Tibial nerve (tissue), 4 donors: ENCODE measurements at regions not wholly inside any gene's neighbourhood (a gene's known extent, or its start where the extent isn't known, plus 50 kb on each side); places are given as distances from the start of the nearest gene placed in this dataset.

Source experiments
- DNase-seq, 2 donors: peaks; one replicate each; pipeline ENCODE4 v3.0.0-alpha.2; 2019; ENCODE audit warnings: low spot score in 2 of 2
- H3K27ac ChIP-seq, 4 donors: fragments of 200-600 bp; sonication (generic) in 3 of 4; one replicate each; pipeline ENCODE4 v1.5.1; 2017 to 2019; ENCODE audit warnings: mild to moderate bottlenecking in 1 of 4
- H3K27me3 ChIP-seq, 2 donors: fragments of 200-600 bp; sonication (generic) in 1 of 2; one replicate each; pipeline versions ENCODE4 v1.5.1 to v1.6.0; 2017 to 2019
- H3K36me3 ChIP-seq, 3 donors: fragments of 200-600 bp; sonication (generic); one replicate each; pipeline ENCODE4 v1.5.1; 2018 to 2019
- H3K4me1 ChIP-seq, 4 donors: fragments of 200-600 bp; sonication (generic) in 3 of 4; one replicate each; pipeline ENCODE4 v1.5.1; 2017 to 2019
- H3K4me3 ChIP-seq, 4 donors: fragments of 200-600 bp; sonication (generic) in 3 of 4; one replicate each; pipeline ENCODE4 v1.5.1; 2017 to 2019; ENCODE audit warnings: mild to moderate bottlenecking in 1 of 4, moderate library complexity in 1 of 4
- H3K9me3 ChIP-seq, 4 donors: fragments of 200-600 bp; sonication (generic) in 3 of 4; one replicate each; pipeline ENCODE4 v1.5.1; 2017 to 2019
- EP300 ChIP-seq, 2 donors: sonication (generic); formaldehyde crosslinking; IDR thresholded peaks; one replicate each; pipeline ENCODE4 v1.6.1; 2017; ENCODE audit warnings: antibody characterized with exemption in 2 of 2, mild to moderate bottlenecking in 1 of 2
- POLR2A ChIP-seq, 2 donors: fragments of 450-650 bp; IDR thresholded peaks; one replicate each; pipeline ENCODE4 v1.6.1; 2017; ENCODE audit warnings: antibody characterized with exemption in 2 of 2, mild to moderate bottlenecking in 2 of 2, moderate library complexity in 2 of 2
- WGBS, 2 donors: methylation state at CpG; one replicate each; pipeline ENCODE4 v1.1.5; 2018; 5-methylcytosine and 5-hydroxymethylcytosine counted together
- TF ChIP-seq, protein P1 (sequence below), 5 experiments: fragments of 200-600 bp in 3 of 5; fragments of 450-650 bp in 2 of 5; sonication (generic) in 3 of 5; IDR thresholded peaks; one replicate each; pipeline ENCODE4 v1.5.1; 2016 to 2019; ENCODE audit warnings: antibody characterized with exemption in 5 of 5, mild to moderate bottlenecking in 3 of 5, moderate library complexity in 2 of 5

DNA sequence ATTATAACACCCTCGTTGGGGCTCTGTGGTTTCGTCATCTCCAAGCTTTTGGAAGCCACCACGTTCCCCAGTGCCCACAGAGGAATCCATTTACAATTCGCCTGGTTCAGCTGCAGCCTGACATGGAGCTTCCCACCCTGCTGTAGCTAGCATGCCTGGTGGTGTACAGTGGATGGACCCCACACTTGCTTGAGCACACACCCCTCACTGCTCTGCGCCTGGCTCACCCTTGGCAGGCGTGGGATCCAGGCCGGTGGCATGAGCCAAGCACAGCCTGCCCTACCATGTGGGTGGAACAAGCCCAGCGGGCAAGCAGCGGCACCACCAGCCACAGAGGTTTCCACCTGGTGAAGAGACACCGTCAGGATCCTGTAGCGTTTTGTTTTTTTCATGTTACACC, 1045.7 kb upstream of the CDH9 start:
- H3K27me3 ChIP-seq: no peaks in the 10 kb centered on the region
- no peaks in the 10 kb centered on the region for H3K9me3 ChIP-seq
- TF ChIP-seq, protein P1, sequence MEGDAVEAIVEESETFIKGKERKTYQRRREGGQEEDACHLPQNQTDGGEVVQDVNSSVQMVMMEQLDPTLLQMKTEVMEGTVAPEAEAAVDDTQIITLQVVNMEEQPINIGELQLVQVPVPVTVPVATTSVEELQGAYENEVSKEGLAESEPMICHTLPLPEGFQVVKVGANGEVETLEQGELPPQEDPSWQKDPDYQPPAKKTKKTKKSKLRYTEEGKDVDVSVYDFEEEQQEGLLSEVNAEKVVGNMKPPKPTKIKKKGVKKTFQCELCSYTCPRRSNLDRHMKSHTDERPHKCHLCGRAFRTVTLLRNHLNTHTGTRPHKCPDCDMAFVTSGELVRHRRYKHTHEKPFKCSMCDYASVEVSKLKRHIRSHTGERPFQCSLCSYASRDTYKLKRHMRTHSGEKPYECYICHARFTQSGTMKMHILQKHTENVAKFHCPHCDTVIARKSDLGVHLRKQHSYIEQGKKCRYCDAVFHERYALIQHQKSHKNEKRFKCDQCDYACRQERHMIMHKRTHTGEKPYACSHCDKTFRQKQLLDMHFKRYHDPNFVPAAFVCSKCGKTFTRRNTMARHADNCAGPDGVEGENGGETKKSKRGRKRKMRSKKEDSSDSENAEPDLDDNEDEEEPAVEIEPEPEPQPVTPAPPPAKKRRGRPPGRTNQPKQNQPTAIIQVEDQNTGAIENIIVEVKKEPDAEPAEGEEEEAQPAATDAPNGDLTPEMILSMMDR (IDR thresholded peaks at IDR 0.05): no peak
- TF ChIP-seq EP300 (IDR thresholded peaks at IDR 0.05) (no peak), POLR2A (IDR thresholded peaks at IDR 0.05) (no peak)
- no peak overlapping the region for H3K4me3 ChIP-seq
- DNase-seq: no peak
- no peaks in the 10 kb centered on the region for H3K36me3 ChIP-seq
- no peaks in the 10 kb centered on the region for H3K4me1 ChIP-seq
- no peak overlapping the region for H3K27ac ChIP-seq
- WGBS, 2 donors: 88 to 95% methylated on average over 11 of the region's 11 CpGs

DNA sequence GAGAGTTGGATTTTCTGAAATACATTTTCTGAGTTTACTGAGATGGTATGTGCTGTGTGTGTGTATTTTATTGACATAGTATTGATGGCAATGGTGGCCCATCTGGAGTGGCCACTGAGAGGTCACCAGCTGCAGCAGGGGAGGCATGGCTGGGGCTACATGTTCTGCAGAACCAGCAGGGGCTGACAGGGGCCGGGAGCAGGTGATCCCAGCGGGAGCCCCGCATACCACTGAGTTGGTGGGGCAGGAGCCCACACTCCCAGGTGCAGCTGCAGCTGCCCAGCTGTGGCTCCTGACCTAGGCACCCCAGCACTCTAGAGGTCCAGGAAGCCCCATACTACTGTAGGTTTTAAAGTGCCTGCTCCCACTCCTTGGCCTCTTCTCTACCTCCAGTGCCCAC, 1044.2 kb upstream of the CDH9 start:
- no peak overlapping the region for H3K27ac ChIP-seq
- DNase-seq: no peak
- no peak overlapping the region for H3K4me3 ChIP-seq
- H3K27me3 ChIP-seq: no peaks in the 10 kb centered on the region
- no peak for TF ChIP-seq EP300 (IDR thresholded peaks at IDR 0.05)
- no peak for TF ChIP-seq POLR2A (IDR thresholded peaks at IDR 0.05)
- TF ChIP-seq, protein P1 (IDR thresholded peaks at IDR 0.05): no peak
- H3K4me1 ChIP-seq: no peaks in the 10 kb centered on the region
- H3K9me3 ChIP-seq: peaks cover 0 to 4% (median 0%) of the 10 kb centered on the region in 4 donors
- H3K36me3 ChIP-seq: no peaks in the 10 kb centered on the region
- 85 to 100% methylated on average over 2 to 3 of the region's 3 CpGs for WGBS, 2 donors

DNA sequence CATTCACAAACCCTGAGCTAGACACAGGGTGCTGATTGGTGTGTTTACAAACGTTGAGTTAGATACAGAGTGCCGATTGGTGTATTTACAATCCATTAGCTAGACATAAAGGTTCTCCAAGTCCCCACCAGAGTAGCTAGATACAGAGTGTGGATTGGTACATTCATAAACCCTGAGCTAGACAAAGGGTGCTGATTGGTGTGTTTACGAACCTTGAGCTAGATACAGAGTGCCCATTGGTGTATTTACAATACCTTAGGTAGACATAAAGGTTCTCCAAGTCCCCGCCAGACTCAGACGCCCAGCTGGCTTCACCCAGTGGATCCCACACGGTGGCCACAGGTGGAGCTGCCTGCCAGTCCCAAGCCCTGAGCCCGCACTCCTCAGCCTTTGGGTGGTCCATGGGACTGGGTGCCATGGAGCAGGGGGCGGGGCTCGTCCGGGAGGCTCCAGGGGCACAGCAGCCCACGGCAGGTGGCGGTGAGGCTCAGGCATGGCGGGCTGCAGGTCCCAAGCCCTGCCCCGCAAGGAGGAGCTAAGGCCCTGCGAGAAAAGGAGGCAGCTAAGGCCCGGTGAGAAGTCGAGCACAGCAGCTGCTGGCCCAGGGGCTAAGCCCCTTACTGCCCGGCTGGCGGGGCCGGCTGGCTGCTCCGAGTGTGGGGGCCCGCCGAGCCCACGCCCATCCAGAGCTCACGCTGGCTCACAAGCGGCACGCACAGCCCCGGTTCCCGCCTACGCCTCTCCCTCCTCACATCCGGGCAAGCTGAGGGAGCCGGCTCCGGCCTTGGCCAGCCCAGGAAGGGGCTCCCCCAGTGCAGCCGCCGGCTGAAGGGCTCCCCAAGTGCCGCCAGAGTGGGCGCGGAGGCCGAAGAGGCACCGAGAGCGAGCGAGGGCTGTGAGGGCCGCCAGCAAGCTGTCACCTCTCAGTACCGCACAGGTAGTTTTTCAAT, 1039.2 kb upstream of the CDH9 start:
- no peak overlapping the region for H3K27ac ChIP-seq
- DNase-seq: no peak
- H3K4me1 ChIP-seq: no peaks in the 10 kb centered on the region
- no peaks in the 10 kb centered on the region for H3K27me3 ChIP-seq
- no peak overlapping the region for H3K4me3 ChIP-seq
- no peak for TF ChIP-seq POLR2A (IDR thresholded peaks at IDR 0.05)
- TF ChIP-seq, protein P1 (IDR thresholded peaks at IDR 0.05): no peak
- TF ChIP-seq EP300 (IDR thresholded peaks at IDR 0.05): no peak
- 94 to 96% methylated on average over 31 to 42 of the region's 44 CpGs for WGBS, 2 donors
- no peaks in the 10 kb centered on the region for H3K36me3 ChIP-seq
- peaks cover 0 to 5% (median 0%) of the 10 kb centered on the region in 4 donors for H3K9me3 ChIP-seq

DNA sequence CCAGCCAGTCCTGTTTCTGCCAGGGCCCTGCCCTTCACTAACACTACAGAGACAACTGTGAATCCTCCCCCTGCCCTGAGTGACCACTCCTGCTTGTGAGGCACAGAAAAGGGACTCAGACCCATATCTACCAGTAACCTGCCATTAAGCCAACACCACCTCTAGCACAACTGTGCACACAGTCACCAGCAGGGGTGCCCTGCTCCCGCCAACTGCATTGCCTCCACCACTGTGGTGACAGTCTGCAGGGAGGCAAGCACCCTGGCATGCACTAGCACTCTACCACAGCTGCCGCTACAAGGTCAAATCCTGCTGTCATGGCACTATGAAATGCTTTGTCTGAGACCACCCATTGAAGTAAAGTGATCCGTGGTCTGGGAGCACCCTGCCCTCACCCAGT, 1028.5 kb upstream of the CDH9 start:
- H3K27me3 ChIP-seq: no peaks in the 10 kb centered on the region
- DNase-seq: no peak
- 82 to 87% methylated on average over 3 of the region's 3 CpGs for WGBS, 2 donors
- no peak overlapping the region for H3K27ac ChIP-seq
- H3K4me3 ChIP-seq: no peak overlapping the region
- H3K36me3 ChIP-seq: no peaks in the 10 kb centered on the region
- no peaks in the 10 kb centered on the region for H3K4me1 ChIP-seq
- TF ChIP-seq, protein P1 (IDR thresholded peaks at IDR 0.05): no peak
- TF ChIP-seq EP300 (IDR thresholded peaks at IDR 0.05) (no peak), POLR2A (IDR thresholded peaks at IDR 0.05) (no peak)
- H3K9me3 ChIP-seq: no peaks in the 10 kb centered on the region

DNA sequence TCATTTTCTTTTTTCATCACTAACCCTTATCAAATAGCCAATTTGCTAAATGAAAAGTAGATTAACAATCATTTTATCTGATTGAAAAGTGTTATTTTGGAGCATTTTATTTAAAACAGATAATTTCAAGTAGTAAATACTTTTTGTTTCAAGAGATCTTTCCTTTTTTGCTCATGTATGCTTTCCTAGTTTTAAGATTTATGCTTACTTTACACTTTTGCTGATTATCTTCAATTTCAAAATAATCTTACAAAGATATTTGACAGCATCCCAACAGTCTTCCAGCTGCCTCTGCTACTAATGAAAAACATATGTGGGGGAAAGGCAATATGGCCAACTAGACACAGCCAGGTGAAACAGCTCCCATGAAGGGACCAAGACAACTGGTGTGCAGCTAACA, 1027.3 kb upstream of the CDH9 start:
- Histone ChIP-seq H3K36me3 (no peaks in the 10 kb centered on the region), H3K4me3 (no peak overlapping the region), H3K27me3 (no peaks in the 10 kb centered on the region), H3K27ac (no peak overlapping the region), H3K9me3 (no peaks in the 10 kb centered on the region), H3K4me1 (no peaks in the 10 kb centered on the region)
- TF ChIP-seq POLR2A (IDR thresholded peaks at IDR 0.05): no peak
- TF ChIP-seq, protein P1 (IDR thresholded peaks at IDR 0.05): no peak
- no peak for TF ChIP-seq EP300 (IDR thresholded peaks at IDR 0.05)
- no peak for DNase-seq
